CMK (cell line): ENCODE measurements at regions not wholly inside any gene's neighbourhood (a gene's known extent, or its start where the extent isn't known, plus 50 kb on each side); places are given as distances from the start of the nearest gene placed in this dataset.
"Not testable (repeated sequence)": the region's sequence is repeated elsewhere in the genome, so short reads cannot be mapped to it uniquely, and the experiment has no call there.

Experiments
- DNase-seq: peaks from one replicate; pipeline ENCODE4 v3.0.0-alpha.2; 2010; ENCODE audit warnings: low read depth

DNA sequence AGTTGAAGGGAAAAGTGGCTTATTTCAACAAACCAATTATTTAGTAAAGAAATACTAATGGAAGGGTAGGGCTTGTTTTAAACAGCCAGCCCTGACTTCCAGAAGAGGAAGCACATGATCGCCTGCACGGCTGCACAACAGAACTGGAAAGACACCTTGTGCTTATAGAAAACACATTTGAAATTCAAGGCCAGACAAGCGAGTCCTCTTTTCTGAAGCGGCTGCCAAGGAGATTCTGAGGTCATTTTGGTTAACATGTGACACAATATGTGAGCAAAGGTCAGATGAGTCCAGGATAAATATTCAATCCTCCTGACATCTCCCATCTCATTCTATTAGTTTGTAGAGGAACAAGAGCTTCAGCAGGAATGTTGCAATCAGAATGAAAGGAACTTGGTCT, 461.4 kb upstream of the ST8SIA4 start:
- no peak for DNase-seq

DNA sequence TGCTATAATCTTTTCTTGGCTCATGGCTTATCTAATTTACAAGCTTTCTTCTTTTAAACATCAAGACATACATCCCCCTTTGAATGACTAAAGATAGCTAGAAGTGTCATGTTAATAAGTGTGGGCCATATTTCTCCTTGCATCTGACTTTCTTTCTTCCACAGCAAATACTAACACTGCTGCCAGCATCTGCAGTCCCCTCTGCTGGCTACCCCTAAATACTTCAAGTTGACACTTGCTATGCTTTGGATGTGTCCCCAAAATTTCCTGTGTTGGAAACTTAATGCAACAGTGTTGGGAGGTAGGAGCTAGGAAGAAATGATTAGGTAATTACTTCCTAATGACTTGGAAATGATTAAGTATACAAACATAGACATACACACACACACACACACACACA, 459.0 kb upstream of the ST8SIA4 start:
- DNase-seq: no peak

DNA sequence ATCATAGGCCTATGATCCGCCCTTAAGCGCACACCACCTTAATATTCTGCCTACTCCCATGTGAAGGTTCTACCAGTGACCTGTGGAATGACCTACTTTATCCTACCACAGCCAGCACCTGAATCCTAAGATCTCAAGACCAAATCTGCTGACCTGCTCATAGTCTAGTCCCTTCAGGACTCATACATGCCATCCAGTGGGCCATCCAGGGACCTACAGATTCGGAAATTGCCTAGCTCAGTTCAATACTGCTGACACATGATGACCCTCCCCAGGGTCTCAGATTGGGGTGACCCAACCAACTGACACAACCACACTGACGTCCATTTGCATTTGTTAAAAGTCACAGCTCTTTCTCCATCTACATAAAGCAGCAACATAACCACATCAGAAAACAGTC, 443.8 kb upstream of the ST8SIA4 start:
- DNase-seq: no peak

DNA sequence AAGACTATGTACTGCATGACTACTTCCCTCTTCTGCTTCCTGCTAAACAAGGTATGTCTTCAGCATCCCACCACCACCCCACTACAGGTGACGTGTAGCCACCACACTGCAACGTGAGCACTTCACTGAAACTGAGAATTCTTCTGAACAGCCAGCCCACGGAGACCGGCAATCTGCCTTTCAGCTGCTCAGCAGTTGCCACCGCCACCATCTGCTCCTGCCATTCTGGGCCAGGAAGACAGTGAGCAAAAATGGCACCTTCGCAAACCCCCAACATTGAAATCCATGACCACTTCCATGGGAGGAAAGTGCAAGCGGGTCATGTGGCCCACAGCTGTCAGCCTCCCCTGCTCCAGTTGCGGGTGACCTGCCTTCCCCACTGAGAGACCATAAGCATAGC, 443.4 kb upstream of the ST8SIA4 start:
- DNase-seq: no peak

DNA sequence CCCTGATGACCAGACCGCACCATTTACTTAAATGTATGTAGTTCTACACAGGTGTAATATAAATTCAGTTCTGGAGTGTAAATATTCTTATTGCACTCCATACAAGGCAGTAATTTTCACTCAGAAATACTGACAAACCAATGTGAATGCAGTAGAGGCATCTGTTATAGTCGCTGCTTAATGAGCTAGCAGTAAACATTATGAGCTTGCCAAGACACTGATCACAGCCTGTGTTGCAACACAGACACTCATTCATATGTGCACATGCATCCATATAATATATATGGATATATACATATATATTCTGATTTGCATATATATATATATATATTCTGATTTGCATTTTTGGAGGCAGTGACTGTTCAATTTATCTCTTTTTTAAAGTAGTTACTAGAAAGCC, 435.1 kb upstream of the ST8SIA4 start:
- DNase-seq: no peak

DNA sequence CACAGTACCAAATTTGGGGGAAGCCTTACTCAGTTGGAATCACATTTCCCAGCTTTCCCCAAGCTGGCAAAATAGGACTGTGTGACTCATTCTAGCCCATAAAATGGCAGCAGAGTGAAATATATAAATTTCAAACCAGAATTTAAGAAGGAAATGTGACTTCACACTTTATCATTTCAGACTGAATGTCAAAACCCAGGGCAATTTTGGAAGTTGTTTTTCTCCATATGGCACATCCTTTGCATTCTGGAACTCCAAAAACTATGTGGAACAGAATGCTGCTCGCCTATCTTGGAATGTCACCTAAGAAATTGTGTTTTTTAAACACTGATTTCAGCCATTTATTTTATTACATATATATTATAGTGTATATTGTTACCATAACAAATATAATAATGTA, 424.7 kb upstream of the ST8SIA4 start:
- DNase-seq: no peak

DNA sequence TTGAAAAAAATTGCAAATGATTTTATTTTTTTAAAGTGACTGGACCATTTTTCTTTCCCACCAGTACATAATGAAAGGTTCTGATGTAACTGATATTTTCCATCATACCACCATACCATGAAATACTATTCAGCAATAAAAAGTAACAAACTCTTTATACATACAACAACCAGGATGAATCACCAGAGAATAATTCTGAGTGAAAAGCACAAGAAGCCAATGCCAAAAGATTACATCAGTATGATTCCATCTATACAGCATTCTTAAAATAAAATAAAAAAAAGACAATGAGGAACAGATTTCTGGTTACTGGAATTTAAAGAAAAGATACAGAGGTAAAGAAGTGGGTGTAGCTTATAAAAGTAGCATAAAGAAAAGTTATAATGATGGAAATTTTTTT, 423.7 kb upstream of the ST8SIA4 start:
- DNase-seq: no peak

- not testable (repeated sequence) for DNase-seq
These were observed 413.3 kb upstream of the ST8SIA4 start for GRCh38 chr5:101316401-101316800.

- DNase-seq: no peak
These were observed 403.5 kb upstream of the ST8SIA4 start for GRCh38 chr5:101306391-101307137.

DNA sequence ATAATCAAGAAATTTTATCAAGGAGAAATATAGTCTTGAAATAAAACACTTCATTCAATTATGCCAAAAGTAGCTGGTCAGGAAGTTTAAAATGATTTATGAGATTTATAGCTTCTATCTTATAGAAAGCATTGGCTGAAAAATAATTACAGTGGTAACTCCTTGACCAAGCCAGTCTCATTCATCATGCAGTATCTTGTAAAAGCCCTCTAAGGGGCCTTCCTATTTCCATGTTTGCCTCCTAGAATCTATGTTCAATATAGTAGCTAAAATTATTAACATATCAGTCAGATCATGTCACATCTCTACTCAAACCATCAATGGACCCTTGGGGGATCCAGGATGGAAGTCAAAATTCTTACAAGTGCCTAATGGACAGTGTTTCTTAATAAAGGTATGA, 393.4 kb upstream of the ST8SIA4 start:
- no peak for DNase-seq

DNA sequence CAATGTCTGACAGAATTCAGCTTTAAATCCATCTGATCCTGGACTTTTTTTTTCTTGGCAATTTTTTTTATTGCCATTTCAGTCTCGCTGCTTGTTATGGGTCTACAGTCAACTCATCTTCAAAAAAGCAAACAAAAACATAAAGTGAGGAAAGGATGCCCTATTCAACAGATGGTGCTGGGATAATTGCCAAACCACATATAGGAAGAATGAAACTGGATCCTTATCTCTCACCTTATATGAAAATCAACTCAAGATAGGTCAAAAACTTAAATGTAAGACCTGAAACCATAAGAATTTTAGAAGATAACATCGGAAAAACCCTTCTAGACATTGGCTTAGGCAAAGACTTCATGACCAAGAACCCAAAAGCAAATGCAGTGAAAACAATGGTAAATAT, 389.1 kb upstream of the ST8SIA4 start:
- no peak for DNase-seq

DNA sequence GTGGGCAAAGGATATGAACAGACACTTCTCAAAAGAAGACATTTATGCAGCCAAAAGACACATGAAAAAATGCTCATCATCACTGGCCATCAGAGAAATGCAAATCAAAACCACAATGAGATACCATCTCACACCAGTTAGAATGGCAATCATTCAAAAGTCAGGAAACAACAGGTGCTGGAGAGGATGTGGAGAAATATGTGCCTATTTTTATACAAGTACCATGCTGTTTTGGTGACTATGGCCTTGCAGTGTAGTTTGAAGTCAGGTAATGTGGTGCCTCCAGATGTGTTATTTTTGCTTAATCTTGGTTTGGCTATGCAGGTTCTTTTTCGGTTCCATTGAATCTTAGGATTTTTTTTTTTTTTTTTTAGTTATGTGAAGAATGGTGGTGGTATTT, 387.7 kb upstream of the ST8SIA4 start:
- not testable (repeated sequence) for DNase-seq

GRCh38 chr5:101288633-101289032, 385.6 kb upstream of the ST8SIA4 start:
- DNase-seq: no peak

DNA sequence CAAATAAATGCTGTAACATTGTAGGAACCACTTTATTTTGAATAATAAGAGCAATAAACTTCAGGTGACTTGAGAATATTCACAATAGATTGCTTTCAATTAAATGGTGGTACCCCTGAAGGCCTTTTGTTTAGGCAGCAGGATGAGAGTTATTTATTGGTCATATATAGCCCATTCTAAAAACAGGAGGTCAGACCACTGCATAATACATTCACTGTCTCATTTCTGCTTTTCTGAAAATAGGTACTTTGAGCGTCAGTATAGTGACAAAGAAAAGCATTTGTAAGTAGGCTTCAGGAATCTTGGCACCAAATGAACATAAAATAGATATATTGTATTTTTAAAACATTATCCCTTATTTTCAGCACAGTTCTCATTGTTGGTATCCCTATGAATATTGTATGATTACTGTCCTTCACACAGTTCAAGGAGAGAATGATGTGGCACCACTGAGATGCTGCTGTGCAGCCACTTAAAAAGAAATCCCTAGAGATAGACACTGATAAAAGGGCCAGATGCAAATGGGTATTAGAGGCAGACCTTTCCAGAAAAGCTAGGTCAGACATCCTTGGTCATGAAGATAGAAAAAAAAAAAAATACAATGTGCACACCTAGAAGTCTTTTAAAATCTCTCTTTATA, 381.8 kb upstream of the ST8SIA4 start:
- DNase-seq: no peak

DNA sequence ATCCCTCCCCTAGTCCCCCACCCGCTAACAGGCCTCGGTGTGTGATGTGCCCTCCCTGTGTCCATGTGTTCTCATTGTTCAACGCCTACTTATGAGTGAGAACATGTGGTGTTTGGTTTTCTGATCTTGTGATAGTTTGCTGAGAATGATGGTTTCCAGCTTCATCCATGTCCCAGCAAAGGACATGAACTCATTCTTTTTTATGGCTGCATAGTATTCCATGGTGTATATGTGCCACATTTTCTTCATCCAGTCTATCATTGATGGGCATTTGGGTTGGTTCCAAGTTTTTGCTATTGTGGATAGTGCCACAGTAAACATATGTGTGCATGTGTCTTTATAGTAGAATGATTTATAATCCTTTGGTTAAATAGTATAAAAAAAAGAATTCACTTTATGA, 380.9 kb upstream of the ST8SIA4 start:
- not testable (repeated sequence) for DNase-seq

DNA sequence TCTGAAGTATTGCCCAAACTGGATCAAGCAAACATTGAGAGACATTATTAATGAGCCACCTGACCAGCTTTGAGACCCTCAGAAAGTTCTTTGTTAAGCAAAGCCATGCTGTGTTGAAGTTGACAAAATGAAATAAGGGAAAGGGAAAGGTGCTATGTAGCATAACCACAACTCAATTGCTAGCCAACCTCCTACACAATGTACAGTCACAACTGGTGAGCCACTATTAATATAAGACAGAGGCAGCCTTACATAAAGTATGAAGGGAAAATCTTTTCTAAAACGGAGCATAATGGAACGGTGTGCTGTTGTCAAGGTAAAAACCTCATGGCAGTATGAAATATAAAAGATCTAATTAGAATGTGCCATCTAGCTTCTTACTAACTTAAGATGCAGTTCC, 375.8 kb upstream of the ST8SIA4 start:
- no peak for DNase-seq

GRCh38 chr5:101278011-101278687, 375.1 kb upstream of the ST8SIA4 start:
- DNase-seq: no peak

DNA sequence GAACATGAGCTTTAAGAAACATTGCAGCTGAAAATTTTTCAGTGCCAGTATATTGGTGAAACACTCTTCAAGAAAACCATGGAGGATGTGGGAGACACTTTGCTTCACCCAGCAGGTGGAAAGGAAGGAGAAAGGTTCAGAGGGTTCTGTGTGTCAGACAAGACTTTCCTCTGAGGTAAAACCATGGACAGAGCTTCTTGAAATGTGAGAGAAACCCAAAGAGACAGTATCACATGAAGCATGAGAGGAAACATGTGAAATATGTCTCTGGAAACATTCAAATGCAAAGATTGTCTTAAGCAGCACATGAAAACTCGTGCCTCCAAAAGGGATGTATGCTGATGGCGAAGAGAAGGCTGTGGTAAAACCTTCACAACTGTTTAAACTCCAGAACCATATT, 368.9 kb upstream of the ST8SIA4 start:
- no peak for DNase-seq

- no peak for DNase-seq
These were observed 368.3 kb upstream of the ST8SIA4 start for GRCh38 chr5:101271416-101271815.

GRCh38 chr5:101260857-101261256, 357.8 kb upstream of the ST8SIA4 start:
- DNase-seq: no peak

DNA sequence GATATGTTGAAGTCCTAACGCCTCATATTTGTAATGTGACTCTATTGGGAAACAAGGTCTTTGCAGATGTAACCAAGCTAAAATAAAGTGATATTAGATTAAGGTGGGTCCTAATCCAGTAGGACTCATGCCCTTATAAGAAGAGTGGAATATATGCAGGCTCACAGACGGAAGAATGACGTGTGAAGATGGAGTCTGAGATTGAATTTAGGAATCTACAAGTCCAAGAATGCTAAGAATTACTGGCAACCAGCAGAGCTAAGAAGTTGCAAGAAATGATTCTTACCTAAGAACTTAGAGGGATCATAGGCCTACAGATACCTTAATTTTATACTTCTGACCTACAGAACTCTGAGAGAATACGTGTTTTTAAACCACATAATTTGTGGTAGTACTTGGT, 350.0 kb upstream of the ST8SIA4 start:
- no peak for DNase-seq

DNA sequence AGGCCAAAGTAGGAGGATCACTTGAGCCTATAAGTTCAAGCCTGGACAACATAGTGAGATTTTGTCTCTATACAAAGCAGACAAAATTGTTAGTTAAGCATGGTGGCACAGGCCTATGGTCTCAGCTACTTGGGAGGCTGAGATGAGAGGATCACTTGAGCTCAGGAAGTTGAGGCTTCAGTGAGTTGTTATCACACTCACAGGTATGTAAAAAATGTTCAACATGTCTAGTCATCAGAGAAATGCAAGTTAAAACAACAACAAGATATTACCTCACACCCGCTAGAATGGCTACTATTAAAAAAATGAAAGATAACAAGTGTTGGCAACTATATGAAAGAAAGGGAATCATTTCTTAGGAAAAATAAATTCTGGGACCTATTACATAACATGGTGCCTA, 341.5 kb upstream of the ST8SIA4 start:
- DNase-seq: no peak

DNA sequence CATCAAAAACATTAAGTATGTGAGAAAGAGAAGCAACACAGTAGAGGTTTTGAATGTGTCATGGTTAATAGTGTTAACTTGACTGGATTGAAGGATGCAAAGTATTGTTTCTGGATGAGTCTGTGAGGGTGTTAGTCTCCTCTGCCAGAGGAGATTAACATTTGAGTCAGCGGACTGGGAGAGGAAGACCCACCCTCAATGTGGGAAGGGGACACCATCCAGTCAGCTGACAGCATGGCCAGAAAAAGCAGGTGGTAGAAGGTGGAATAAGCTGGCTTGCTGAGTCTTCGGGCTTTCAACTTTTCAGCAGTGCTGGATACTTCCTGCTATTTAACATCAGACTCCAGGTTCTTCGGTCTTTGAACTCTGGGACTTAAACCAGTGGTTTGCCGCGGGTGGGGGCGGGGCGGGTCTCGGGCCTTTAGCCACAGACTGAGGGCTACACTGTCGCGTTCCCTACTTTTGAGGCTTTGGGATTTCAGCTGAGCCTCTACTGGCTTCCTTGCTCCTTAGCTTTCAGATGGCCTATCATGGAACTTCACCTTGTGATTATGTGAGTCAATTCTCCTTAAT, 309.9 kb upstream of the ST8SIA4 start:
- no peak for DNase-seq
